K562 (cell line): ENCODE measurements at regions not wholly inside any gene's neighbourhood (a gene's known extent, or its start where the extent isn't known, plus 50 kb on each side); places are given as distances from the start of the nearest gene placed in this dataset.

Experiments used
- ATAC-seq: fragments of 200-7000 bp; cut with Tn5 transposase; 3 replicates; pipeline ENCODE4 v1.9.1; 2020; ENCODE audit warnings: moderate library complexity
- BruUV-seq: library from RNA; stranded (reverse); fragments of 400-500 nt; replicated peaks from 2 replicates; lab custom pipeline; 2021; lab: Mats Ljungman, UMichigan
- CTCF ChIA-PET: fragments of 300-600 bp; formaldehyde crosslinking; extraction: SDS; loops from one replicate; lab custom pipeline; 2021; ENCODE audit warnings: low intra/inter-chr PET ratio; lab: Yijun Ruan, JAX
- POLR2A ChIA-PET: fragments of 300-600, 350-650 bp; sonication (Branson Sonifier 250); formaldehyde crosslinking; extraction: SDS; loops from one replicate; lab custom pipeline; 2021; ENCODE audit warnings: antibody characterized with exemption, inconsistent platforms; lab: Yijun Ruan, JAX
- DNase-seq, 4 experiments: peaks; one replicate each; pipeline versions ENCODE4 v3.0.0 to v3.0.0-alpha.2; 2011 to 2018; ENCODE audit warnings: low spot score in 3 of 4, mixed read lengths in 3 of 4; ENCODE audit errors: extremely low read depth in 1 of 4
- FAIRE-seq: peaks from 2 replicates; lab custom pipeline; 2011; peaks lifted over from hg19 to GRCh38; lab: Jason Lieb, UNC
- H2AFZ ChIP-seq: 2 replicates; pipeline ENCODE4 v1.6.0; 2011; ENCODE audit warnings: low read depth, low read length, control low read depth, inconsistent platforms
- H3K27ac ChIP-seq: fragments of 200-600 bp; 3 replicates; pipeline ENCODE4 v1.8.0; 2011; ENCODE audit warnings: low read depth, mild to moderate bottlenecking, control low read depth, inconsistent platforms, low read length, moderate library complexity, mixed read lengths; ENCODE audit errors: extremely low read depth
- H3K27me3 ChIP-seq, 2 experiments: fragments of 300-600 bp in 1 of 2; 2 replicates in 1 of 2; 3 replicates in 1 of 2; pipeline versions ENCODE4 v1.6.0 to v1.8.0; 2011; ENCODE audit warnings: inconsistent platforms in 2 of 2, low read length in 2 of 2, mild to moderate bottlenecking in 1 of 2, mixed read lengths in 1 of 2, moderate library complexity in 1 of 2; ENCODE audit not compliant: control insufficient read depth in 2 of 2, insufficient read depth in 2 of 2
- H3K36me3 ChIP-seq: fragments of 300-600 bp; 3 replicates; pipeline ENCODE4 v1.8.0; 2011; ENCODE audit warnings: mild to moderate bottlenecking, low read length, inconsistent platforms; ENCODE audit not compliant: control insufficient read depth, insufficient read depth
- H3K4me1 ChIP-seq, 2 experiments: fragments of 200-600 bp in 1 of 2; replicated peaks in 1 of 2; 2 replicates in 1 of 2; 3 replicates in 1 of 2; pipeline versions ENCODE4 v1.5.1 to v1.8.0; 2011; ENCODE audit warnings: inconsistent platforms in 2 of 2, low read length in 2 of 2, mild to moderate bottlenecking in 1 of 2, mixed read lengths in 1 of 2, moderate library complexity in 1 of 2; ENCODE audit not compliant: control insufficient read depth in 2 of 2, insufficient read depth in 2 of 2
- H3K4me2 ChIP-seq: 2 replicates; pipeline ENCODE4 v1.6.1; 2011; ENCODE audit warnings: low read length, control low read depth, inconsistent platforms, mixed read lengths; ENCODE audit not compliant: insufficient read depth
- H3K4me3 ChIP-seq: fragments of 200-600 bp; sonication (generic), shearing (Covaris generic); 2 replicates; pipeline ENCODE4 v1.5.1; 2016; ENCODE audit warnings: control low read depth, inconsistent platforms
- H3K79me2 ChIP-seq: fragments of 200-600 bp; 3 replicates; pipeline ENCODE4 v1.8.0; 2011; ENCODE audit warnings: low read length, inconsistent platforms; ENCODE audit not compliant: control insufficient read depth, insufficient read depth
- H3K9ac ChIP-seq, 2 experiments: 2 replicates each; pipeline versions ENCODE4 v1.6.0 to v1.6.1; 2011; ENCODE audit warnings: low read depth in 2 of 2, low read length in 2 of 2, control low read depth in 1 of 2, inconsistent platforms in 1 of 2, mild to moderate bottlenecking in 1 of 2, mixed read lengths in 1 of 2; ENCODE audit not compliant: insufficient read depth in 1 of 2
- H3K9me1 ChIP-seq: one replicate; pipeline ENCODE4 v1.6.0; 2011; ENCODE audit warnings: inconsistent platforms, mild to moderate bottlenecking, low read length, moderate library complexity; ENCODE audit not compliant: control insufficient read depth, insufficient read depth
- H3K9me3 ChIP-seq: replicated peaks from 2 replicates; pipeline ENCODE4 v1.5.1; 2011; ENCODE audit warnings: low read depth, low read length, inconsistent platforms; ENCODE audit not compliant: control insufficient read depth, insufficient read depth
- H4K20me1 ChIP-seq: replicated peaks from 2 replicates; pipeline ENCODE4 v1.6.1; 2011; ENCODE audit warnings: low read length, inconsistent platforms, mixed read lengths; ENCODE audit not compliant: control insufficient read depth, insufficient read depth
- DNMT1 ChIP-seq: fragments of 450-650 bp; IDR thresholded peaks from 2 replicates; pipeline ENCODE4 v1.6.1; 2016; ENCODE audit warnings: antibody characterized with exemption, mild to moderate bottlenecking
- HNRNPL ChIP-seq: fragments of 200-400 bp; formaldehyde crosslinking; IDR thresholded peaks from 2 replicates; pipeline ENCODE4 v1.6.1; 2017; ENCODE audit warnings: low read depth, mild to moderate bottlenecking, low read length
- MBD2 ChIP-seq: sonication (generic); IDR thresholded peaks from 2 replicates; pipeline ENCODE4 v1.6.1; 2016; ENCODE audit warnings: low read depth, borderline replicate concordance
- RCOR1 ChIP-seq, 2 experiments: IDR thresholded peaks; 2 replicates each; pipeline ENCODE4 v1.6.1; 2012; ENCODE audit warnings: low read depth in 2 of 2, low read length in 2 of 2, borderline replicate concordance in 1 of 2, improper control_type of control experiment in 1 of 2
- RFX7 ChIP-seq: fragments of 250-450 bp; sonication (Bioruptor Pico); IDR thresholded peaks from 2 replicates; pipeline ENCODE4 v1.5.1; 2021; ENCODE audit warnings: mild to moderate bottlenecking
- TFAM ChIP-seq: fragments of 250-450 bp; sonication (Bioruptor Pico); conservative IDR thresholded peaks from 2 replicates; pipeline ENCODE4 v1.5.0; 2021; ENCODE audit warnings: mild to moderate bottlenecking, moderate library complexity
- XRCC3 ChIP-seq: fragments of 450-650 bp; IDR thresholded peaks from 2 replicates; pipeline ENCODE4 v1.6.1; 2017; ENCODE audit warnings: mild to moderate bottlenecking, moderate library complexity
- XRCC4 ChIP-seq: IDR thresholded peaks from one replicate; pipeline ENCODE4 v1.6.1; 2011; ENCODE audit not compliant: insufficient read depth, insufficient read length; ENCODE audit errors: extremely low read depth
- ZNF24 ChIP-seq: fragments of 450-650 bp; IDR thresholded peaks from 2 replicates; pipeline ENCODE4 v1.6.1; 2016
- WGBS: fragments of 100-300 bp; shearing (Covaris generic); methylation state at CpG from one replicate; pipeline ENCODE4 v1.1.6; 2016; ENCODE audit warnings: low coverage, mixed read lengths; ENCODE audit not compliant: insufficient coverage; ENCODE audit errors: missing lambda C conversion rate; 5-methylcytosine and 5-hydroxymethylcytosine counted together
- in situ Hi-C: fragments of 300-500 bp; cut with MboI; formaldehyde crosslinking; loops from 4 replicates; pipeline ENCODE4 v1.15.0; 2018; ENCODE audit warnings: inconsistent platforms, mixed read lengths
- intact Hi-C: fragments of 100-400 bp; cut with micrococcal nuclease; formaldehyde crosslinking; loops from 2 replicates; pipeline ENCODE4 v1.14.2; 2022
- TF ChIP-seq, protein P1 (sequence below): fragments of 250-450 bp; sonication (Bioruptor Pico); IDR thresholded peaks from 2 replicates; pipeline ENCODE4 v1.5.0; 2021
- TF ChIP-seq, protein P2 (sequence below): sonication (generic); formaldehyde crosslinking; IDR thresholded peaks from 2 replicates; pipeline ENCODE4 v1.8.0; 2022; ENCODE audit warnings: mild to moderate bottlenecking, low read depth, missing genetic modification reagents
- TF ChIP-seq, protein P3 (sequence below): sonication (generic); formaldehyde crosslinking; IDR thresholded peaks from 2 replicates; pipeline ENCODE4 v1.8.0; 2023; ENCODE audit warnings: missing genetic modification reagents, mild to moderate bottlenecking, borderline replicate concordance
- TF ChIP-seq, protein P4 (sequence below): fragments of 250-450 bp; sonication (Bioruptor Pico); IDR thresholded peaks from 2 replicates; pipeline ENCODE4 v1.8.0; 2021; ENCODE audit warnings: moderate library complexity, mild to moderate bottlenecking, inconsistent platforms
- TF ChIP-seq, protein P5 (sequence below): fragments of 250-450 bp; sonication (Bioruptor Pico); IDR thresholded peaks from 2 replicates; pipeline ENCODE4 v1.8.0; 2022; ENCODE audit warnings: moderate library complexity, mild to moderate bottlenecking, inconsistent platforms

DNA sequence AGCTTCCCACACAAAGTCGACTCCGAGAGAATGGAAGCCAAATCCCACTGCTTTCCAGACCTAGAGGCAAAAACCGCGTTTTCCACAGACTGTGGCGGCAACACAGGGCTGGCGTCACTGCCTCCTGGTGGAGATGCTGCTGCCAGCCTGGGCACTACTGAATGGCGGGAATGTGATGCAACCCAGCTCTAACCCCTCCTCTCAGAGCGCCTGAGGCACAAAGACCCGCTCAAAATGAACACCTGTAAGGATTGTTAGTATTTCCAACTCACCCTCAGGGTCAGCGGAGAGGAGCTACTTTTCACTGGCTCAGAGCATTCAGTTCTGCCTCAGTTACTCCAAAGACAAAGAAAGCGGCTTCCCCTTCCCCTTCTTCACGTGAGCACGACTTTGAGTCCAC is 548.0 kb upstream of the SALL3 start:
- Histone ChIP-seq H4K20me1 (no peaks in the 10 kb centered on the region), H3K27me3 (peaks cover 0 to 33% of the 10 kb centered on the region in 2 experiments; a peak in 2 of 5 replicates), H3K27ac (no peak overlapping the region), H3K9me1 (no peaks in the 10 kb centered on the region), H3K36me3 (no peaks in the 10 kb centered on the region), H2AFZ (no peak overlapping the region), H3K4me1 (no peaks in the 10 kb centered on the region; a peak in 1 of 5 replicates), H3K4me3 (no peak overlapping the region), H3K9me3 (no peaks in the 10 kb centered on the region), H3K79me2 (no peaks in the 10 kb centered on the region), H3K4me2 (no peak overlapping the region), H3K9ac (no peak overlapping the region)
- CTCF ChIA-PET: no interaction called here
- TF ChIP-seq, protein P1, sequence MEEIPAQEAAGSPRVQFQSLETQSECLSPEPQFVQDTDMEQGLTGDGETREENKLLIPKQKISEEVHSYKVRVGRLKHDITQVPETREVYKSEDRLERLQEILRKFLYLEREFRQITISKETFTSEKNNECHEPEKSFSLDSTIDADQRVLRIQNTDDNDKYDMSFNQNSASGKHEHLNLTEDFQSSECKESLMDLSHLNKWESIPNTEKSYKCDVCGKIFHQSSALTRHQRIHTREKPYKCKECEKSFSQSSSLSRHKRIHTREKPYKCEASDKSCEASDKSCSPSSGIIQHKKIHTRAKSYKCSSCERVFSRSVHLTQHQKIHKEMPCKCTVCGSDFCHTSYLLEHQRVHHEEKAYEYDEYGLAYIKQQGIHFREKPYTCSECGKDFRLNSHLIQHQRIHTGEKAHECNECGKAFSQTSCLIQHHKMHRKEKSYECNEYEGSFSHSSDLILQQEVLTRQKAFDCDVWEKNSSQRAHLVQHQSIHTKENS (CRISPR knock-in tag): no peak
- no peak for TF ChIP-seq ZNF24
- TF ChIP-seq, protein P2, sequence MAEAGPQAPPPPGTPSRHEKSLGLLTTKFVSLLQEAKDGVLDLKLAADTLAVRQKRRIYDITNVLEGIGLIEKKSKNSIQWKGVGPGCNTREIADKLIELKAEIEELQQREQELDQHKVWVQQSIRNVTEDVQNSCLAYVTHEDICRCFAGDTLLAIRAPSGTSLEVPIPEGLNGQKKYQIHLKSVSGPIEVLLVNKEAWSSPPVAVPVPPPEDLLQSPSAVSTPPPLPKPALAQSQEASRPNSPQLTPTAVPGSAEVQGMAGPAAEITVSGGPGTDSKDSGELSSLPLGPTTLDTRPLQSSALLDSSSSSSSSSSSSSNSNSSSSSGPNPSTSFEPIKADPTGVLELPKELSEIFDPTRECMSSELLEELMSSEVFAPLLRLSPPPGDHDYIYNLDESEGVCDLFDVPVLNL (CRISPR knock-in tag): no peak
- no peak for TF ChIP-seq DNMT1
- TF ChIP-seq RFX7: no peak
- TF ChIP-seq, protein P3, sequence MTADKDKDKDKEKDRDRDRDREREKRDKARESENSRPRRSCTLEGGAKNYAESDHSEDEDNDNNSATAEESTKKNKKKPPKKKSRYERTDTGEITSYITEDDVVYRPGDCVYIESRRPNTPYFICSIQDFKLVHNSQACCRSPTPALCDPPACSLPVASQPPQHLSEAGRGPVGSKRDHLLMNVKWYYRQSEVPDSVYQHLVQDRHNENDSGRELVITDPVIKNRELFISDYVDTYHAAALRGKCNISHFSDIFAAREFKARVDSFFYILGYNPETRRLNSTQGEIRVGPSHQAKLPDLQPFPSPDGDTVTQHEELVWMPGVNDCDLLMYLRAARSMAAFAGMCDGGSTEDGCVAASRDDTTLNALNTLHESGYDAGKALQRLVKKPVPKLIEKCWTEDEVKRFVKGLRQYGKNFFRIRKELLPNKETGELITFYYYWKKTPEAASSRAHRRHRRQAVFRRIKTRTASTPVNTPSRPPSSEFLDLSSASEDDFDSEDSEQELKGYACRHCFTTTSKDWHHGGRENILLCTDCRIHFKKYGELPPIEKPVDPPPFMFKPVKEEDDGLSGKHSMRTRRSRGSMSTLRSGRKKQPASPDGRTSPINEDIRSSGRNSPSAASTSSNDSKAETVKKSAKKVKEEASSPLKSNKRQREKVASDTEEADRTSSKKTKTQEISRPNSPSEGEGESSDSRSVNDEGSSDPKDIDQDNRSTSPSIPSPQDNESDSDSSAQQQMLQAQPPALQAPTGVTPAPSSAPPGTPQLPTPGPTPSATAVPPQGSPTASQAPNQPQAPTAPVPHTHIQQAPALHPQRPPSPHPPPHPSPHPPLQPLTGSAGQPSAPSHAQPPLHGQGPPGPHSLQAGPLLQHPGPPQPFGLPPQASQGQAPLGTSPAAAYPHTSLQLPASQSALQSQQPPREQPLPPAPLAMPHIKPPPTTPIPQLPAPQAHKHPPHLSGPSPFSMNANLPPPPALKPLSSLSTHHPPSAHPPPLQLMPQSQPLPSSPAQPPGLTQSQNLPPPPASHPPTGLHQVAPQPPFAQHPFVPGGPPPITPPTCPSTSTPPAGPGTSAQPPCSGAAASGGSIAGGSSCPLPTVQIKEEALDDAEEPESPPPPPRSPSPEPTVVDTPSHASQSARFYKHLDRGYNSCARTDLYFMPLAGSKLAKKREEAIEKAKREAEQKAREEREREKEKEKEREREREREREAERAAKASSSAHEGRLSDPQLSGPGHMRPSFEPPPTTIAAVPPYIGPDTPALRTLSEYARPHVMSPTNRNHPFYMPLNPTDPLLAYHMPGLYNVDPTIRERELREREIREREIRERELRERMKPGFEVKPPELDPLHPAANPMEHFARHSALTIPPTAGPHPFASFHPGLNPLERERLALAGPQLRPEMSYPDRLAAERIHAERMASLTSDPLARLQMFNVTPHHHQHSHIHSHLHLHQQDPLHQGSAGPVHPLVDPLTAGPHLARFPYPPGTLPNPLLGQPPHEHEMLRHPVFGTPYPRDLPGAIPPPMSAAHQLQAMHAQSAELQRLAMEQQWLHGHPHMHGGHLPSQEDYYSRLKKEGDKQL (CRISPR knock-in tag): no peak
- TF ChIP-seq MBD2: no peak
- no peak for TF ChIP-seq HNRNPL
- TF ChIP-seq RCOR1 (IDR thresholded peaks at IDR 0.05; ENCODE audit: borderline replicate concordance in 1 of 2, low read depth in 2 of 2, low read length in 2 of 2): no peak
- TF ChIP-seq, protein P4, sequence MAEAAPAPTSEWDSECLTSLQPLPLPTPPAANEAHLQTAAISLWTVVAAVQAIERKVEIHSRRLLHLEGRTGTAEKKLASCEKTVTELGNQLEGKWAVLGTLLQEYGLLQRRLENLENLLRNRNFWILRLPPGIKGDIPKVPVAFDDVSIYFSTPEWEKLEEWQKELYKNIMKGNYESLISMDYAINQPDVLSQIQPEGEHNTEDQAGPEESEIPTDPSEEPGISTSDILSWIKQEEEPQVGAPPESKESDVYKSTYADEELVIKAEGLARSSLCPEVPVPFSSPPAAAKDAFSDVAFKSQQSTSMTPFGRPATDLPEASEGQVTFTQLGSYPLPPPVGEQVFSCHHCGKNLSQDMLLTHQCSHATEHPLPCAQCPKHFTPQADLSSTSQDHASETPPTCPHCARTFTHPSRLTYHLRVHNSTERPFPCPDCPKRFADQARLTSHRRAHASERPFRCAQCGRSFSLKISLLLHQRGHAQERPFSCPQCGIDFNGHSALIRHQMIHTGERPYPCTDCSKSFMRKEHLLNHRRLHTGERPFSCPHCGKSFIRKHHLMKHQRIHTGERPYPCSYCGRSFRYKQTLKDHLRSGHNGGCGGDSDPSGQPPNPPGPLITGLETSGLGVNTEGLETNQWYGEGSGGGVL: no peak
- TF ChIP-seq, protein P5, sequence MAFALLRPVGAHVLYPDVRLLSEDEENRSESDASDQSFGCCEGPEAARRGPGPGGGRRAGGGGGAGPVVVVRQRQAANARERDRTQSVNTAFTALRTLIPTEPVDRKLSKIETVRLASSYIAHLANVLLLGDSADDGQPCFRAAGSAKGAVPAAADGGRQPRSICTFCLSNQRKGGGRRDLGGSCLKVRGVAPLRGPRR (CRISPR knock-in tag): no peak
- no peak for TF ChIP-seq XRCC4
- TF ChIP-seq XRCC3: no peak
- TF ChIP-seq TFAM (CRISPR knock-in tag): no peak
- POLR2A ChIA-PET: no interaction called here
- FAIRE-seq (no peak), DNase-seq (no peak), ATAC-seq (no peak)
- no TSS peak for BruUV-seq
- intact Hi-C loops: no loop called here
- in situ Hi-C loops: no loop called here
- 0% methylated on average over 11 of the region's 13 CpGs for WGBS
